ENCODE measurements at regions not wholly inside any gene's neighbourhood (a gene's known extent, or its start where the extent isn't known, plus 50 kb on each side); places are given as distances from the start of the nearest gene placed in this dataset.

- ATAC-seq: no peak
These were observed 206.7 kb downstream of the MANEA start for GRCh38 chr6:95784019-95784418.

- ATAC-seq: no peak
These were observed 207.5 kb downstream of the MANEA start for GRCh38 chr6:95784869-95785268.

GRCh38 chr6:95785785-95786184 lies 208.4 kb downstream of the MANEA start:
- no peak for ATAC-seq

GRCh38 chr6:95786802-95787201 lies 209.5 kb downstream of the MANEA start:
- ATAC-seq: no peak

GRCh38 chr6:95790787-95791186 lies 213.5 kb downstream of the MANEA start:
- ATAC-seq: no peak

- no peak for ATAC-seq
These were observed 217.4 kb downstream of the MANEA start for GRCh38 chr6:95794749-95795148.

GRCh38 chr6:95795927-95796326 lies 218.6 kb downstream of the MANEA start:
- ATAC-seq: no peak

- ATAC-seq: no peak
These were observed 218.7 kb upstream of the FUT9 start for GRCh38 chr6:95797054-95797453.

- no peak for ATAC-seq
These were observed 212.8 kb upstream of the FUT9 start for GRCh38 chr6:95802978-95803377.

GRCh38 chr6:95803889-95804288 lies 211.9 kb upstream of the FUT9 start:
- no peak for ATAC-seq

GRCh38 chr6:95804847-95805541 lies 210.8 kb upstream of the FUT9 start:
- ATAC-seq: peak; percentile 45 to 58

- peak in 1 of 2 donors; percentile 24 for ATAC-seq
These were observed 210.1 kb upstream of the FUT9 start for GRCh38 chr6:95805699-95806098.

GRCh38 chr6:95815389-95816056 lies 200.3 kb upstream of the FUT9 start:
- no peak for ATAC-seq

GRCh38 chr6:95819461-95819860 lies 196.3 kb upstream of the FUT9 start:
- no peak for ATAC-seq

GRCh38 chr6:95819939-95820338 lies 195.8 kb upstream of the FUT9 start:
- ATAC-seq: no peak

GRCh38 chr6:95830859-95831557 lies 184.8 kb upstream of the FUT9 start:
- ATAC-seq: no peak

- ATAC-seq: no peak
These were observed 177.9 kb upstream of the FUT9 start for GRCh38 chr6:95837890-95838289.

- no peak for ATAC-seq
These were observed 174.2 kb upstream of the FUT9 start for GRCh38 chr6:95841560-95841959.

- no peak for ATAC-seq
These were observed 169.1 kb upstream of the FUT9 start for GRCh38 chr6:95846652-95847051.

GRCh38 chr6:95847061-95847460 lies 168.7 kb upstream of the FUT9 start:
- no peak for ATAC-seq

GRCh38 chr6:95848717-95849116 lies 167.1 kb upstream of the FUT9 start:
- no peak for ATAC-seq

GRCh38 chr6:95856876-95857364 lies 158.9 kb upstream of the FUT9 start:
- no peak for ATAC-seq

- no peak for ATAC-seq
These were observed 149.9 kb upstream of the FUT9 start for GRCh38 chr6:95865857-95866256.

- no peak for ATAC-seq
These were observed 149.0 kb upstream of the FUT9 start for GRCh38 chr6:95866732-95867131.
